H9 (cell line): ENCODE measurements at regions not wholly inside any gene's neighbourhood (a gene's known extent, or its start where the extent isn't known, plus 50 kb on each side); places are given as distances from the start of the nearest gene placed in this dataset.
A peak's percentile ranks its signal among the peaks of the same experiment; 100 is the strongest.

Experiments
- DNase-seq: peaks from one replicate; pipeline ENCODE4 v3.0.0-alpha.2; 2017
- H2AFZ ChIP-seq: one replicate; pipeline ENCODE4 v1.6.1; 2013; ENCODE audit warnings: mild to moderate bottlenecking, low read length, control low read depth, moderate library complexity
- H2AK5ac ChIP-seq: 2 replicates; pipeline ENCODE4 v1.6.1; 2013; ENCODE audit warnings: low read length, control low read depth, mixed read lengths; ENCODE audit not compliant: insufficient read length
- H2BK120ac ChIP-seq: one replicate; pipeline ENCODE4 v1.6.1; 2013; ENCODE audit warnings: low read depth, mild to moderate bottlenecking, low read length, control low read depth, inconsistent platforms; ENCODE audit not compliant: poor library complexity, severe bottlenecking
- H2BK12ac ChIP-seq: 2 replicates; pipeline ENCODE4 v1.6.1; 2013; ENCODE audit warnings: low read length, control low read depth, mixed read lengths, low read depth; ENCODE audit not compliant: insufficient read length
- H2BK15ac ChIP-seq: 2 replicates; pipeline ENCODE4 v1.6.1; 2013; ENCODE audit warnings: low read depth, low read length, control low read depth
- H2BK20ac ChIP-seq: one replicate; pipeline ENCODE4 v1.6.1; 2013; ENCODE audit warnings: low read depth, mild to moderate bottlenecking, low read length, control low read depth, inconsistent platforms; ENCODE audit not compliant: poor library complexity, severe bottlenecking
- H2BK5ac ChIP-seq: 2 replicates; pipeline ENCODE4 v1.6.1; 2013; ENCODE audit warnings: low read length, control low read depth, mixed read lengths; ENCODE audit not compliant: insufficient read length
- H3K14ac ChIP-seq: 2 replicates; pipeline ENCODE4 v1.6.1; 2013; ENCODE audit warnings: low read length, control low read depth; ENCODE audit not compliant: insufficient read depth
- H3K18ac ChIP-seq: 2 replicates; pipeline ENCODE4 v1.6.1; 2013; ENCODE audit warnings: low read depth, mild to moderate bottlenecking, mixed read lengths, low read length, control low read depth; ENCODE audit not compliant: insufficient read length
- H3K23ac ChIP-seq: 2 replicates; pipeline ENCODE4 v1.6.1; 2013; ENCODE audit warnings: low read length, control low read depth, mixed read lengths, low read depth; ENCODE audit not compliant: insufficient read length
- H3K23me2 ChIP-seq: 2 replicates; pipeline ENCODE4 v1.6.1; 2013; ENCODE audit warnings: low read depth, mild to moderate bottlenecking, mixed read lengths, low read length, control low read depth; ENCODE audit not compliant: insufficient read length, poor library complexity, severe bottlenecking
- H3K27ac ChIP-seq: 2 replicates; pipeline ENCODE4 v1.5.1; 2013; ENCODE audit warnings: low read length, control low read depth, mixed read lengths, low read depth; ENCODE audit not compliant: insufficient read length
- H3K27me3 ChIP-seq: 2 replicates; pipeline ENCODE4 v1.6.1; 2013; ENCODE audit warnings: low read length, control low read depth, inconsistent platforms; ENCODE audit not compliant: insufficient read depth
- H3K4ac ChIP-seq: 2 replicates; pipeline ENCODE4 v1.6.1; 2013; ENCODE audit warnings: low read depth, mild to moderate bottlenecking, control low read depth, inconsistent platforms, low read length, moderate library complexity
- H3K4me1 ChIP-seq: 2 replicates; pipeline ENCODE4 v1.6.1; 2013; ENCODE audit warnings: low read length, control low read depth, inconsistent platforms; ENCODE audit not compliant: insufficient read depth
- H3K4me2 ChIP-seq: 2 replicates; pipeline ENCODE4 v1.6.1; 2013; ENCODE audit warnings: low read length, control low read depth, mixed read lengths; ENCODE audit not compliant: insufficient read length, insufficient read depth
- H3K56ac ChIP-seq: 2 replicates; pipeline ENCODE4 v1.6.1; 2013; ENCODE audit warnings: low read depth, mild to moderate bottlenecking, mixed read lengths, low read length, control low read depth; ENCODE audit not compliant: insufficient read length
- H3K79me1 ChIP-seq: 2 replicates; pipeline ENCODE4 v1.6.1; 2013; ENCODE audit warnings: low read depth, mild to moderate bottlenecking, moderate library complexity, low read length, control low read depth, inconsistent platforms; ENCODE audit not compliant: insufficient read depth, poor library complexity, severe bottlenecking
- H3K79me2 ChIP-seq: 2 replicates; pipeline ENCODE4 v1.6.1; 2013; ENCODE audit warnings: low read length, control low read depth, inconsistent platforms; ENCODE audit not compliant: insufficient read depth
- H3K9ac ChIP-seq: 2 replicates; pipeline ENCODE4 v1.6.1; 2013; ENCODE audit warnings: low read length, control low read depth, mixed read lengths; ENCODE audit not compliant: insufficient read length; ENCODE audit errors: extremely low read depth
- H3K9me3 ChIP-seq: one replicate; pipeline ENCODE4 v1.6.1; 2013; ENCODE audit warnings: low read depth, low read length, inconsistent platforms; ENCODE audit not compliant: control insufficient read depth
- H3T11ph ChIP-seq: one replicate; pipeline ENCODE4 v1.6.1; 2013; ENCODE audit warnings: mild to moderate bottlenecking, low read length, control low read depth, inconsistent platforms
- H4K20me1 ChIP-seq: one replicate; pipeline ENCODE4 v1.6.1; 2013; ENCODE audit not compliant: control insufficient read depth, insufficient read length, insufficient read depth
- H4K5ac ChIP-seq: 2 replicates; pipeline ENCODE4 v1.6.1; 2013; ENCODE audit warnings: low read depth, mild to moderate bottlenecking, mixed read lengths, low read length, control low read depth; ENCODE audit not compliant: insufficient read length
- H4K8ac ChIP-seq: replicated peaks from 2 replicates; pipeline ENCODE4 v1.6.1; 2013; ENCODE audit warnings: low read length, control low read depth, mixed read lengths, low read depth; ENCODE audit not compliant: insufficient read length
- H4K91ac ChIP-seq: 2 replicates; pipeline ENCODE4 v1.6.1; 2013; ENCODE audit warnings: low read depth, mild to moderate bottlenecking, moderate library complexity, mixed read lengths, low read length, control low read depth; ENCODE audit not compliant: insufficient read length
- H3K27ac Mint-ChIP-seq, 3 experiments: 2 replicates in 2 of 3; 3 replicates in 1 of 3; pipeline ENCODE4 v1.8.0; 2020 to 2021; ENCODE audit warnings: mixed read lengths in 3 of 3, mild to moderate bottlenecking in 1 of 3, moderate library complexity in 1 of 3
- H3K27me3 Mint-ChIP-seq: 2 replicates; pipeline ENCODE4 v1.8.0; 2021; ENCODE audit warnings: low read depth, mild to moderate bottlenecking, moderate library complexity, mixed read lengths
- H3K36me3 Mint-ChIP-seq, 3 experiments: 2 replicates in 2 of 3; 3 replicates in 1 of 3; pipeline ENCODE4 v1.8.0; 2020 to 2021; ENCODE audit warnings: low read depth in 3 of 3, mixed read lengths in 3 of 3; ENCODE audit not compliant: insufficient read depth in 1 of 3
- H3K4me1 Mint-ChIP-seq, 2 experiments: 2 replicates each; pipeline ENCODE4 v1.8.0; 2020; ENCODE audit warnings: mixed read lengths in 2 of 2
- H3K4me3 Mint-ChIP-seq, 2 experiments: 2 replicates in 1 of 2; 3 replicates in 1 of 2; pipeline ENCODE4 v1.8.0; 2020 to 2021; ENCODE audit warnings: mild to moderate bottlenecking in 2 of 2, mixed read lengths in 2 of 2, moderate library complexity in 1 of 2
- H3K9me3 Mint-ChIP-seq, 2 experiments: 2 replicates in 1 of 2; 3 replicates in 1 of 2; pipeline ENCODE4 v1.8.0; 2020; ENCODE audit warnings: mild to moderate bottlenecking in 2 of 2, mixed read lengths in 2 of 2, moderate library complexity in 1 of 2
- WGBS: extraction: QIAGEN DNeasy Blood & Tissue Kit; methylation state at CpG from one replicate; pipeline ENCODE4 v1.1.7; 2013; ENCODE audit warnings: missing lambda C conversion rate, low lambda C conversion rate, mixed read lengths; ENCODE audit not compliant: insufficient read length; ENCODE audit errors: extremely low coverage; 5-methylcytosine and 5-hydroxymethylcytosine counted together
- TF ChIP-seq, protein P1 (sequence below): fragments of 200-600 bp; sonication (generic); conservative IDR thresholded peaks from 3 replicates; pipeline ENCODE4 v1.8.0; 2021; ENCODE audit warnings: antibody characterized with exemption, mild to moderate bottlenecking

DNA sequence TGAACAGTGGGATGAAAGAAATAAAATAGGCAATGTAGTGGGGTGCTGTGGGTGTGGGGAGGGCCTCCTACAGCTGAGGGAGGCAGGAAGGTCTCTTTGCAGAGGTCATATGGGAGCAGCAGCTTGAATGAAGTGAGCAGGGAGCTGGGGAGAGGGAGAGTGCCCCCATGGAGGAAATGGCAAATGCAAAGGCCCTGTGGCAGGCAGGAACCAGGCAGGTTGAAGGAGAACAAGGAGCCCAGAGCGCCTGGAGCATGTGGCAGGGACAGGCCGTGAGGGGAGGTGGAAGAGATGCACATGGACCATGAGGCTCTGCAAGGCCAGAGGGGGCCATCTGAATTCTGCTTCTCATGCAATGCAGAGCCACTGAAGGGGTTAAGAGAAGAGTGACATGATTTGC, 191.8 kb downstream of the URI1 start:
- H3K56ac ChIP-seq, result no peak overlapping the region

More for the DNA sequence above, 191.8 kb downstream of the URI1 start:
- no peak overlapping the region; a peak in 1 of 7 replicates for H3K27ac Mint-ChIP-seq
- H2BK5ac ChIP-seq, result no peak overlapping the region
- no CpG with 5 or more reads among the region's 2 CpGs for WGBS
- TF ChIP-seq, protein P1, sequence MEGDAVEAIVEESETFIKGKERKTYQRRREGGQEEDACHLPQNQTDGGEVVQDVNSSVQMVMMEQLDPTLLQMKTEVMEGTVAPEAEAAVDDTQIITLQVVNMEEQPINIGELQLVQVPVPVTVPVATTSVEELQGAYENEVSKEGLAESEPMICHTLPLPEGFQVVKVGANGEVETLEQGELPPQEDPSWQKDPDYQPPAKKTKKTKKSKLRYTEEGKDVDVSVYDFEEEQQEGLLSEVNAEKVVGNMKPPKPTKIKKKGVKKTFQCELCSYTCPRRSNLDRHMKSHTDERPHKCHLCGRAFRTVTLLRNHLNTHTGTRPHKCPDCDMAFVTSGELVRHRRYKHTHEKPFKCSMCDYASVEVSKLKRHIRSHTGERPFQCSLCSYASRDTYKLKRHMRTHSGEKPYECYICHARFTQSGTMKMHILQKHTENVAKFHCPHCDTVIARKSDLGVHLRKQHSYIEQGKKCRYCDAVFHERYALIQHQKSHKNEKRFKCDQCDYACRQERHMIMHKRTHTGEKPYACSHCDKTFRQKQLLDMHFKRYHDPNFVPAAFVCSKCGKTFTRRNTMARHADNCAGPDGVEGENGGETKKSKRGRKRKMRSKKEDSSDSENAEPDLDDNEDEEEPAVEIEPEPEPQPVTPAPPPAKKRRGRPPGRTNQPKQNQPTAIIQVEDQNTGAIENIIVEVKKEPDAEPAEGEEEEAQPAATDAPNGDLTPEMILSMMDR, result no peak
- no peak overlapping the region for H3K9ac ChIP-seq
- H3K4ac ChIP-seq, result no peak overlapping the region
- no peak overlapping the region for H3K18ac ChIP-seq
- no peaks in the 10 kb centered on the region for H3K79me1 ChIP-seq
- no peaks in the 10 kb centered on the region; a peak in 1 of 5 replicates for H3K9me3 Mint-ChIP-seq
- H3K9me3 ChIP-seq, result no peaks in the 10 kb centered on the region
- H2BK120ac ChIP-seq, result no peak overlapping the region
- H4K91ac ChIP-seq, result no peak overlapping the region
- no peaks in the 10 kb centered on the region for H3K23me2 ChIP-seq
- no peak overlapping the region for H3T11ph ChIP-seq
- peak overlapping the region in 1 of 2 experiments; percentile 41; a peak in 1 of 5 replicates for H3K4me3 Mint-ChIP-seq
- H3K27me3 ChIP-seq, result no peaks in the 10 kb centered on the region
- no peaks in the 10 kb centered on the region for H3K36me3 Mint-ChIP-seq
- no peaks in the 10 kb centered on the region for H3K79me2 ChIP-seq
- H2AK5ac ChIP-seq, result no peak overlapping the region
- H3K4me2 ChIP-seq, result no peak overlapping the region
- no peak overlapping the region for H4K5ac ChIP-seq
- peaks cover 4% of the 10 kb centered on the region for H3K27me3 Mint-ChIP-seq
- H2BK20ac ChIP-seq, result no peak overlapping the region
- no peaks in the 10 kb centered on the region for H3K4me1 ChIP-seq
- no peak overlapping the region for H2BK15ac ChIP-seq
- H2AFZ ChIP-seq, result no peak overlapping the region
- H2BK12ac ChIP-seq, result no peak overlapping the region
- H3K27ac ChIP-seq, result no peak overlapping the region
- H3K4me1 Mint-ChIP-seq, result peaks cover 9% of the 10 kb centered on the region in 2 experiments
- H3K23ac ChIP-seq, result no peak overlapping the region
- no peak overlapping the region for H3K14ac ChIP-seq
- H4K8ac ChIP-seq, result no peak overlapping the region
- DNase-seq, result no peak
- H4K20me1 ChIP-seq, result no peaks in the 10 kb centered on the region
